GM10266 (cell line): ENCODE measurements at regions not wholly inside any gene's neighbourhood (a gene's known extent, or its start where the extent isn't known, plus 50 kb on each side); places are given as distances from the start of the nearest gene placed in this dataset.

Experiments used
- DNase-seq: peaks from one replicate; pipeline ENCODE4 v3.0.0; 2012; ENCODE audit errors: extremely low spot score
- TF ChIP-seq, protein P1 (sequence below): IDR thresholded peaks from 2 replicates; pipeline ENCODE4 v1.5.1; 2012; ENCODE audit warnings: mild to moderate bottlenecking, low read depth; ENCODE audit not compliant: control insufficient read depth, insufficient read depth; ENCODE audit errors: missing control alignments

DNA sequence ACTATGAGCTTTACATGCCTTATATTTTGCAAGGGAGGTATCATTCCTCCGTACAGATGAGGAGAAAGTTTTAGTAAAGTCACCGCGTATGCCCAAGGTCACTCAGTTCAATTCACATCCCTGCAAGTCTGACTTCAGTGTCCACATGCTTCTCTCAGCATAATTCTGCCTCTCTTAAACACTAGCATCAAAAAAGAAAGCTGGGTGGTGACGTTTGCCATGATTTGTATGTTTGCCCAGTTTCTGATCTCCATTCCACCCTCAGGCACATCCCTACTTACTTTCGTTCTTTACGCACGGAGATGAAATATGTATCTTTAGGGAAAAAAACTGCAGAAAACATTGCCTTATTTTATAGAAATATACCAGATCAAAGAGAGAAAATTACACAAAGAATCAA, 129.2 kb upstream of the PTPRM start:
- TF ChIP-seq, protein P1, sequence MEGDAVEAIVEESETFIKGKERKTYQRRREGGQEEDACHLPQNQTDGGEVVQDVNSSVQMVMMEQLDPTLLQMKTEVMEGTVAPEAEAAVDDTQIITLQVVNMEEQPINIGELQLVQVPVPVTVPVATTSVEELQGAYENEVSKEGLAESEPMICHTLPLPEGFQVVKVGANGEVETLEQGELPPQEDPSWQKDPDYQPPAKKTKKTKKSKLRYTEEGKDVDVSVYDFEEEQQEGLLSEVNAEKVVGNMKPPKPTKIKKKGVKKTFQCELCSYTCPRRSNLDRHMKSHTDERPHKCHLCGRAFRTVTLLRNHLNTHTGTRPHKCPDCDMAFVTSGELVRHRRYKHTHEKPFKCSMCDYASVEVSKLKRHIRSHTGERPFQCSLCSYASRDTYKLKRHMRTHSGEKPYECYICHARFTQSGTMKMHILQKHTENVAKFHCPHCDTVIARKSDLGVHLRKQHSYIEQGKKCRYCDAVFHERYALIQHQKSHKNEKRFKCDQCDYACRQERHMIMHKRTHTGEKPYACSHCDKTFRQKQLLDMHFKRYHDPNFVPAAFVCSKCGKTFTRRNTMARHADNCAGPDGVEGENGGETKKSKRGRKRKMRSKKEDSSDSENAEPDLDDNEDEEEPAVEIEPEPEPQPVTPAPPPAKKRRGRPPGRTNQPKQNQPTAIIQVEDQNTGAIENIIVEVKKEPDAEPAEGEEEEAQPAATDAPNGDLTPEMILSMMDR: no peak
- no peak for DNase-seq

DNA sequence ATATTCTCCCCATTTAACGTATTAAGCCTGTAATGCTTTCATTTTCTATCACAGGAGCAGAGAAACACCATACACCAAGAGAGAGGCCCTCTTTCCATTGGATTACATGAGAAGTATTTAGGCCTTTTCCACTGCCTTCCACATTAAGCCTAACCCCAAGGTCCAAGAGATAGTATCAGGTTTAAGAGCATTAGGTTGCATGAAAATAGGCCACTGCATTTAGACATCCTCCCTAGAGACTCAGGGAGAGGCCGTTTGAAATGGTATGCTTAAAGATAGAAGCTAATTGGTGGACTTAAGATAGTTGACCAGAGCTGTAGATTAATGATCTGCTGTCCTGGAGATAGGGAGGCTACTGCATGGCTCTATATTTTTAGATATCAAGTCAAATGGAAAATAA, 128.5 kb upstream of the PTPRM start:
- TF ChIP-seq, protein P1: no peak
- DNase-seq: no peak

DNA sequence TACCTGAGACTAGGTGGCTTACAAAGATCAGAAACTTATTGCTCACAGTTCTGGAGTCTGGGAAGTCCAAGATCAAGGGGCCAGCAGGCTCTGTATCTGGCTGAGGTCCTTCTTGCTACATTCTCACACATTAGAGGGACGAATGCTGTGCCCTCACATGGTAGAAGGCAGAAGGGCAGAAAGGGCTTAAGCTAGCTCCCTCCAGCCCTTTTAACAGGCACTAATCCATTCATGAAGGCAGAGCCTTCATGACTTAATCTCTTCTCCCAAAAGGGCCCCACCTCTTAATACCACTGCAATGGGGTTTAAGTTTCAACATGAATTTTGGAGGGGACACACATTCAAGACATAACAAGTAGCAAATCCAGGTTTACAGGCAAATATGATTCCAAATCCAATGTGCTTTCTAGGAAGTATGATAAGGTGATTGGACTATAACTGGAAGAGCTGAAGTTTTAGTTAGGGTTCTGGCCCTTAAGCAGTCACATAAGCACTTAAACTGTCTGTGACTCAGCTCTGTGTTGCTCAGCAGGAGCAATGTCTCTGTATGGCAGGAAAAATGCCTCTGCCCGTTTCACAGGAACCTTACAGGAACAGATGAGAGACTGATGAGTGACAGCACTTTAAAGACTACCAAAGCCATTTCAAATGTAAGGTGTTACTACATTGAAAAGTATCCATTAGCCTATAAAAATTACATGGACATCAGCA, 119.6 kb upstream of the PTPRM start:
- TF ChIP-seq, protein P1: no peak
- no peak for DNase-seq

DNA sequence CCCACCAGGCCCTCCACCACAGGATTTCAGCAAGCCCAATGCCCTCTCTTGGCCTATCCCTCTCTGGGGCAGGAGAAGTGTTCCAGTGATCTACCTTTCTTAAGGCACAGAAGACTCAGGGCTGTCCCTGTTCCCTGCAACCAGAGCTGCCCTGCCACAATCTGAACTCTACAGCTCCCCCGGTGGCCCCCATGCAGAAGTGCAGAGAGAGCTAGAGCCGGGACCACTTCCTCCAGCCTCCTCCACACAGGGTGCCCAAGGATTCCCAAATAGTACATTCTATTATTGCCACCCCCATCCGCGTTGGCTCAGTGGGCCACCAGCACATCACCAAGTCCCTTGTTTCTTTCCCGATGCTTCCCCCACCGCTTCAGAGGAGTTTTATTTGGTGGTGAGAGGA, 114.8 kb upstream of the PTPRM start:
- TF ChIP-seq, protein P1: peak; percentile 35
- peak; percentile 19 for DNase-seq

DNA sequence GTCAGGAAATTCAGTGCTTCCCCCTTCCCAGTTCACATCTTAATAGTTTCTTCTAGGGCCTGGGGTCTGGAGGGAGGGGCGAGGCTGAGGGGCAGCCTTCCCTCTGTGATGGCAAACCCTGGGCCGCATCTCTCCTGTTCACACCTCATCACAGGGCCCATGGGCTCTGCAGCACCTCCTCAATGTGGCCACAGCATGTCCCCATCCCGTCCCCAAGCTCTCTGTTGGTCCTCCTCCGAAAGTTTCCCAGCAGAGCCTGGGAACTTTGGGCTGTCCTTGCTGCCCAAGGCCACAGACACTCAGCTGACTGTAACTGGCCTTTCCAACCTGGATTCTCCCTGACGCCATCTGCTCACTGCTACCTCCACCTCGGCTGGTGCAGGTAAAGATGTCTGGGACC, 112.7 kb upstream of the PTPRM start:
- TF ChIP-seq, protein P1: no peak
- no peak for DNase-seq

DNA sequence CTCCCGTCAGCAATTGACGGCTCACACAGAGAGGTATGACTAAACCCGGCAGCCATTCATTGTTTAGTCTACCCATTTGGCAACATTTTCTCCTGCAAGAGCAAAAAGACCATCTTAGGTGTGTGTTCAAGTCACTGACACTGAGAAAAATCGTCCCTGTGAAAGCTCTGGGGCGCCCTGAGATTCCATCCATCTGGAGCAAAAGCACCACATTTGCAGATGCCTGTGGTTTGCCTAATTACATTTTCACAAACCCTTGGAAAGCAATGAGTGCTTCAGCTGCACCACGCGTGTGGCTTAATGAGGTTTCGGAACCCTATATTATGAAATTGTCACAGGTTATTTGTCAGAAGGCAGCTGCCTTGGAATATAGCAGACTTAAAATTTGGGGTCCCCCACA, 110.7 kb upstream of the PTPRM start:
- DNase-seq: no peak
- TF ChIP-seq, protein P1: no peak

DNA sequence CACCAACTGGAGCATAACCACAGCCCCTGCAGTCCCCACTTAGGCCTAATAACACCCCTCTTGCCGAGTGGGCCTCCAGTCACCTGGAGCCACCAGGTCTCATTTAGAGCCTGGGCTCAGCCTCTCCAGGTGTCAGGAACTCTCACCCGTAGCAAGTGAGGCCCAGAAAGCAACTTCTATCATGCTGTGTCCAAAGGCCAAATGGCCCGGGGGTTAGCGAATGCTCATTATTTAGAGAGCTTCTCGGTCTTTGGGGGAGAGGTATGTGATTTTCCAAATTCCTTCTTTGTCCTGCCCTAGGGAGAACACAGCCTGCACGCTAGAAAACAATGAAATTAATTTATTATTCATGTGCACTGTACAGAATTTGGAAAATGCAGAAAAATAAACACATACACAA, 109.9 kb upstream of the PTPRM start:
- no peak for DNase-seq
- TF ChIP-seq, protein P1: no peak
